ENCODE measurements at regions not wholly inside any gene's neighbourhood (a gene's known extent, or its start where the extent isn't known, plus 50 kb on each side); places are given as distances from the start of the nearest gene placed in this dataset.
"Not testable (repeated sequence)": the region's sequence is repeated elsewhere in the genome, so short reads cannot be mapped to it uniquely, and the experiment has no call there.

DNA sequence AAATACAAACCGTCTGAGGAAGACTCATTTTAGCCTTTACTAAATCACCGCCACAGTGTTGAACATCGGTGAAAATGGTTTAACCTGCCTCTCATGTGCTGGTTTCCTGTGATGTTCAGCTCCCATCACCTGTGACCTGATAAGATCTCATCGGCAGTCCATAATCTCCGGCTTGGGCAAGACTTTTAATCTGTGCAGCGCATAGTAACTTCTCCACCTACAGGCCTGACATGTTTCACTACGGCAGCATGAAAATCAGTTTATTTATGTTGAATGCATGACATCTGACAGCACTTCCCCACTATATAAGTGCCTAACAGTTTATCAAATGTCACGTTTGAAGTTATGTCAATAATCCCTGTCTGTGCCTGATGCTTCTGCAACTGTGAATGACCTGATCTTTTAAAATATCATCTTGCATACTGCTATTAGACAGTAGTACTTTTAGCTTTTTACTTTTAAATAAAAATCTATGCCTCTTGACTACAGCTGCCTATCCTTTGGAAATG is 1919.8 kb upstream of the AGA start:
- intact Hi-C loops (cut with micrococcal nuclease): no loop called here
- Mint-ChIP-seq H3K27ac (ENCODE audit: low read depth, unreplicated experiment) (no peak overlapping the region), H3K4me3 (ENCODE audit: unreplicated experiment) (no peak overlapping the region), H3K9me3 (ENCODE audit: unreplicated experiment) (no peaks in the 10 kb centered on the region), H3K4me1 (ENCODE audit: insufficient read depth, unreplicated experiment) (no peaks in the 10 kb centered on the region), H3K27me3 (ENCODE audit: insufficient read depth, unreplicated experiment) (no peaks in the 10 kb centered on the region), H3K36me3 (ENCODE audit: insufficient read depth, unreplicated experiment) (no peaks in the 10 kb centered on the region)
- no TSS peak for BruUV-seq (replicated peaks)
- no peak for DNase-seq (ENCODE audit: unreplicated experiment)
- ChIA-PET CTCF (no interaction called here), POLR2A (no interaction called here)
- TF ChIP-seq, protein P1, sequence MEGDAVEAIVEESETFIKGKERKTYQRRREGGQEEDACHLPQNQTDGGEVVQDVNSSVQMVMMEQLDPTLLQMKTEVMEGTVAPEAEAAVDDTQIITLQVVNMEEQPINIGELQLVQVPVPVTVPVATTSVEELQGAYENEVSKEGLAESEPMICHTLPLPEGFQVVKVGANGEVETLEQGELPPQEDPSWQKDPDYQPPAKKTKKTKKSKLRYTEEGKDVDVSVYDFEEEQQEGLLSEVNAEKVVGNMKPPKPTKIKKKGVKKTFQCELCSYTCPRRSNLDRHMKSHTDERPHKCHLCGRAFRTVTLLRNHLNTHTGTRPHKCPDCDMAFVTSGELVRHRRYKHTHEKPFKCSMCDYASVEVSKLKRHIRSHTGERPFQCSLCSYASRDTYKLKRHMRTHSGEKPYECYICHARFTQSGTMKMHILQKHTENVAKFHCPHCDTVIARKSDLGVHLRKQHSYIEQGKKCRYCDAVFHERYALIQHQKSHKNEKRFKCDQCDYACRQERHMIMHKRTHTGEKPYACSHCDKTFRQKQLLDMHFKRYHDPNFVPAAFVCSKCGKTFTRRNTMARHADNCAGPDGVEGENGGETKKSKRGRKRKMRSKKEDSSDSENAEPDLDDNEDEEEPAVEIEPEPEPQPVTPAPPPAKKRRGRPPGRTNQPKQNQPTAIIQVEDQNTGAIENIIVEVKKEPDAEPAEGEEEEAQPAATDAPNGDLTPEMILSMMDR (IDR thresholded peaks at IDR 0.05; ENCODE audit: unreplicated experiment): no peak

DNA sequence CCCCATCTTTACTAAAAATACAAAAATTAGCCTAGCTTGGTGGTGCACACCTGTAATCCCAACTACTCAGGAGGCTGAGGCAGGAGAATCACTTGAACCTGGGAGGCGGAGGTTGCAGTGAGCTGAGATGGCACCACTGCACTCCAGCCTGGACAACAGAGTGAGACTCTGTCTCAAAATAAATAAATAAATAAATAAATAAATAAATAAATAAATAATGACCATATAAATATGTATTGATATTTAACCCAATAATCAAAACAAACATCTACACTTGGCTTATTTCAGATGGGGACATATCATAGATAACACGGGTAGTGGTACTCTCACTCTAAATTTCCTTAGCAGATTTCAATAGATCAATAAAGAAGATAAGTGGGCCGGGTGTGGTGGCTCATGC is 1923.7 kb upstream of the AGA start:
- H3K36me3 Mint-ChIP-seq (ENCODE audit: insufficient read depth, unreplicated experiment); H3K27me3 Mint-ChIP-seq (ENCODE audit: insufficient read depth, unreplicated experiment); intact Hi-C loops (cut with micrococcal nuclease); H3K4me1 Mint-ChIP-seq (ENCODE audit: insufficient read depth, unreplicated experiment); BruUV-seq (replicated peaks); H3K9me3 Mint-ChIP-seq (ENCODE audit: unreplicated experiment); CTCF ChIA-PET; DNase-seq (ENCODE audit: unreplicated experiment); H3K27ac Mint-ChIP-seq (ENCODE audit: low read depth, unreplicated experiment); H3K4me3 Mint-ChIP-seq (ENCODE audit: unreplicated experiment); POLR2A ChIA-PET: not testable (repeated sequence)

DNA sequence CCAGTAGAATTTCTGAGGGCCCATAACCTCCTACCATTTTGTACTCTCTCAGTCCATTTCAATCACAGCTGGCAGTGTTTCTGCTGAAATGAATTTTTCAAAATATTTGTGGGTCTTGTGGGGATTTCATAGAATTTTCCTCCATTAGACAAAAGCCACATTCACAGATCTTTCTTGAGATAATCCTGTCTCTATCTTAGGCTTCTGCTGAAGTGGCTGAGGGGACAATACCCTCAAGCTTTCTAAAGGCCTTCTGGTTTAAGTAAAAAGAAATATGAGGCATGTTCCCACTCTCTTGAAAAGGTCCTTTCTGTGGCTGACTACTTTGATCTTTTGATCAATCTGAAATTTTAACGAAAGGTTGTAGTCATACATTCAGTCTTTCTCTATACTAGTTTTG is 1930.0 kb upstream of the AGA start:
- no peaks in the 10 kb centered on the region for H3K36me3 Mint-ChIP-seq (ENCODE audit: insufficient read depth, unreplicated experiment)
- no peak overlapping the region for H3K4me3 Mint-ChIP-seq (ENCODE audit: unreplicated experiment)
- TF ChIP-seq, protein P1 (IDR thresholded peaks at IDR 0.05; ENCODE audit: unreplicated experiment): no peak
- intact Hi-C loops (cut with micrococcal nuclease): no loop called here
- ChIA-PET POLR2A (no interaction called here), CTCF (no interaction called here)
- BruUV-seq (replicated peaks): no TSS peak
- no peak overlapping the region for H3K27ac Mint-ChIP-seq (ENCODE audit: low read depth, unreplicated experiment)
- H3K4me1 Mint-ChIP-seq (ENCODE audit: insufficient read depth, unreplicated experiment): no peaks in the 10 kb centered on the region
- DNase-seq (ENCODE audit: unreplicated experiment): no peak
- no peaks in the 10 kb centered on the region for H3K27me3 Mint-ChIP-seq (ENCODE audit: insufficient read depth, unreplicated experiment)
- no peaks in the 10 kb centered on the region for H3K9me3 Mint-ChIP-seq (ENCODE audit: unreplicated experiment)

DNA sequence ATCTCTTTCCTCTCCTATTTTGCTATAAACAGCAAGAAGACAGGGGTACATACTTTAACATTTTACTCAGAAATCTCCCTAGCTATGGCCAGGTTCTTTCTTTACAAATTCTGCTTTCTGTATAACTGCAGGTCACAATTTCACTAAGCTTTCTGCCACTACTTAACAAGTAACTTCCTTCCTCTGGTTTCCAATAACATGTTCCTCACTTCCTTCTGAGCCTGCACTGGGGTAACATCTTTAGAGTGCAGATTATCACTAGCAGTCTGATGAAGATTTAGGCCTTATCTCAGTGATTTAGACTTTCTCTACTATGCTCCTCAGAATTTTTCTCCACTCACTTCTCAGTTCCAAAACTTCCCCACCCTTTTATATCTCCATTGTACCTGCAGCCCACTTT is 1930.5 kb upstream of the AGA start:
- no peak for DNase-seq (ENCODE audit: unreplicated experiment)
- H3K27me3 Mint-ChIP-seq (ENCODE audit: insufficient read depth, unreplicated experiment): no peaks in the 10 kb centered on the region
- no TSS peak for BruUV-seq (replicated peaks)
- intact Hi-C loops (cut with micrococcal nuclease): no loop called here
- H3K27ac Mint-ChIP-seq (ENCODE audit: low read depth, unreplicated experiment): no peak overlapping the region
- CTCF ChIA-PET: no interaction called here
- no peaks in the 10 kb centered on the region for H3K36me3 Mint-ChIP-seq (ENCODE audit: insufficient read depth, unreplicated experiment)
- POLR2A ChIA-PET: no interaction called here
- H3K4me1 Mint-ChIP-seq (ENCODE audit: insufficient read depth, unreplicated experiment): no peaks in the 10 kb centered on the region
- no peak overlapping the region for H3K4me3 Mint-ChIP-seq (ENCODE audit: unreplicated experiment)
- TF ChIP-seq, protein P1 (IDR thresholded peaks at IDR 0.05; ENCODE audit: unreplicated experiment): no peak
- H3K9me3 Mint-ChIP-seq (ENCODE audit: unreplicated experiment): no peaks in the 10 kb centered on the region

DNA sequence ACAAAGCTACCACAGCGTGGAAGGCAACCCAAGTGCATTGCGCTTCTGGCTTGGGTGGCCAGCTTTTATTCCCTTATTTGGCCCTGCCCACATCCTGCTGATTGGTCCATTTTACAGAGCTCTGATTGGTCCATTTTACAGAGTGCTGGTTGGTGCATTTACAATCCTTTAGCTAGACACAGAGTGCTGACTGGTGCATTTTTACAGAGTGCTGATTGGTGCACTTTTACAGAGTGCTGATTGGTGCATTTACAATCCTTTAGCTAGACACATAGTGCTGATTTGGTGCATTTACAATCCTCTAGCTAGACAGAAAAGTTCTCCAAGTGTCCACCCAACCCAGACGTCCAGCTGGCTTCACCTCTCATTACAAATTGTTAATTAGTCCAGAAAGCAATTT is 1936.6 kb upstream of the AGA start:
- H3K4me3 Mint-ChIP-seq (ENCODE audit: unreplicated experiment); intact Hi-C loops (cut with micrococcal nuclease); H3K27me3 Mint-ChIP-seq (ENCODE audit: insufficient read depth, unreplicated experiment); H3K4me1 Mint-ChIP-seq (ENCODE audit: insufficient read depth, unreplicated experiment); POLR2A ChIA-PET; H3K27ac Mint-ChIP-seq (ENCODE audit: low read depth, unreplicated experiment); BruUV-seq (replicated peaks); H3K36me3 Mint-ChIP-seq (ENCODE audit: insufficient read depth, unreplicated experiment); H3K9me3 Mint-ChIP-seq (ENCODE audit: unreplicated experiment); DNase-seq (ENCODE audit: unreplicated experiment): not testable (repeated sequence)
- CTCF ChIA-PET: interaction anchor here (0.6 kb wide), 1 partner anchor 1654 kb away, joined by 5 read pairs; no protein-coding TSS in a partner anchor
